Fibroblast of pulmonary artery (primary cell): ENCODE measurements at regions not wholly inside any gene's neighbourhood (a gene's known extent, or its start where the extent isn't known, plus 50 kb on each side); places are given as distances from the start of the nearest gene placed in this dataset.

ENCODE experiments used
- DNase-seq: peaks from one replicate; pipeline ENCODE4 v3.0.0-alpha.2; 2010; ENCODE audit warnings: low read depth
- H3K4me3 ChIP-seq: replicated peaks from 2 replicates; pipeline ENCODE4 v1.5.1; 2011; ENCODE audit warnings: low read depth, mild to moderate bottlenecking, control low read depth, low read length, moderate library complexity
- TF ChIP-seq, protein P1 (sequence below): IDR thresholded peaks from 2 replicates; pipeline ENCODE4 v1.5.1; 2011; ENCODE audit warnings: mild to moderate bottlenecking, control low read depth, low read length, inconsistent platforms; ENCODE audit errors: missing control alignments

DNA sequence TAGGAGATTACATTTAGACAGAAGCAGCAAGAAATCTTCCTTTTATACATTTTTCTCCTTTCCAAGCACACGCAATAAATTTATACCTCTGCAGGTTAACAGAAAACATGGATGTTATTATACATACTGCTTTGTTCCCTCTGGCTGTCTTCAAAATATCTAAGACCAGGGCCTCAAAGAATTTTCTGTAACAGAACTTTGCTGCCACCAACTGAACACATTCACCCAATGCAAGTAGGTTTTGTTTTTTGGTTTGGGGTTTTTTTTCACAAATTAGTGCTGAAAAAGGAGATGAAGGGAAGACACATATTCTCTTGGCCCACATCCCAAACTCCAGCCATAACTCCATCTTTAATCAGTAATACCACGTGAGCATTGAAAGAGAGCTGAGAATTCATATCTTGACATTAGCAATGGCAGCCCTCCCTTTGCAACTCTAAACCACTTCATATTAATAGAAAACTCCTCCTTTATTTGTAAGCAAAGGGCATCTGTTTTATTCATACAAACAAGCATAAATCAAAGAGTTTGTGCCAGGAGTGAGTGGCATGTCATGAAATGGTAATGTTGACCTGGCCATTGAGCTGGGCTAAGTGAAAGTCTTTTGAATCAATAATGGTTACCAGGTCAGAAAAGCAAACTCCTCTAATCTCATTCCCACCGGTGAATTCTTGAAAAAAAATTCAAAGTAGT lies 150.8 kb upstream of the FSCB start:
- no peak overlapping the region for H3K4me3 ChIP-seq
- TF ChIP-seq, protein P1, sequence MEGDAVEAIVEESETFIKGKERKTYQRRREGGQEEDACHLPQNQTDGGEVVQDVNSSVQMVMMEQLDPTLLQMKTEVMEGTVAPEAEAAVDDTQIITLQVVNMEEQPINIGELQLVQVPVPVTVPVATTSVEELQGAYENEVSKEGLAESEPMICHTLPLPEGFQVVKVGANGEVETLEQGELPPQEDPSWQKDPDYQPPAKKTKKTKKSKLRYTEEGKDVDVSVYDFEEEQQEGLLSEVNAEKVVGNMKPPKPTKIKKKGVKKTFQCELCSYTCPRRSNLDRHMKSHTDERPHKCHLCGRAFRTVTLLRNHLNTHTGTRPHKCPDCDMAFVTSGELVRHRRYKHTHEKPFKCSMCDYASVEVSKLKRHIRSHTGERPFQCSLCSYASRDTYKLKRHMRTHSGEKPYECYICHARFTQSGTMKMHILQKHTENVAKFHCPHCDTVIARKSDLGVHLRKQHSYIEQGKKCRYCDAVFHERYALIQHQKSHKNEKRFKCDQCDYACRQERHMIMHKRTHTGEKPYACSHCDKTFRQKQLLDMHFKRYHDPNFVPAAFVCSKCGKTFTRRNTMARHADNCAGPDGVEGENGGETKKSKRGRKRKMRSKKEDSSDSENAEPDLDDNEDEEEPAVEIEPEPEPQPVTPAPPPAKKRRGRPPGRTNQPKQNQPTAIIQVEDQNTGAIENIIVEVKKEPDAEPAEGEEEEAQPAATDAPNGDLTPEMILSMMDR = peak; percentile 65
- DNase-seq = peak; percentile 74

- TF ChIP-seq, protein P1 = no peak
- no peak overlapping the region for H3K4me3 ChIP-seq
- DNase-seq = no peak
Measured at GRCh38 chr14:44657203-44657602, 150.1 kb upstream of the FSCB start.

- TF ChIP-seq, protein P1 = no peak
- DNase-seq = no peak
- no peak overlapping the region for H3K4me3 ChIP-seq
Measured at GRCh38 chr14:44654591-44654990, 147.5 kb upstream of the FSCB start.

DNA sequence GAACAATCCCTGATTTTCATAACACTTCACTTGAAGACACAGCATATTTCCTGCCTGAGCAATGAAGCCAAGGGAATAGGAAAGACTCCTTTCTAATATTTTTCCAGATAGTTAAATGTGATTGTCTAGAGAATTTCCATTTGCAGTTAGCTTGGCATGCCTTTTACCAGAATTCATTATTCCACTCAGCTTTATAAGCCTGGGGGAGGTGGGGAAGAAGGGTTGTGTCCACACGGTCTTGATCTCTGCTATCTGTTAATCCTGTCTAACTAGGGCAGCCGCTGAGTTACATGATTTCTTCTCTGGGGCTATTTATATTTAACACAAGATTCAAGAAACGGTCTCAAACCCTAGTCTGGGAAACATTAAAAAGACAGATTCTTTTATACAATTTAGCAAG lies 146.6 kb upstream of the FSCB start:
- TF ChIP-seq, protein P1 = no peak
- no peak overlapping the region for H3K4me3 ChIP-seq
- no peak for DNase-seq

DNA sequence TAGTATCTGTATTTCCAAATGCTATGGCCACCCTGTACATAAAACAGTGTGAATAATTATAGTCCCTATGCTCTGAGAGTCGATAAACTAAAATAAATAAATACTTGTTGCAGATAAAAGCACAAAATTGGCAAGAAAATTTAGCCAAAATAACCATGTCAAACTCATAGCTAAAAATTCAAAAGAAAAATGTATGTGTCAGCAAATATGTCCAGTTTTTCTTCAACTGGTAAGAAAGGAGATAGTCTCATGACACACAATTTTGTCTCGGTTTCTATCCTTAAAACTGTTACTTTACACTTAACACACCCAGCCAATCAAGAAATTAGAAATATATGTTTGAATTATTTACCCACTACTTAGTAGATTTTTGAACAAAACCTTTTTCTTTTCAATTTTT lies 145.6 kb upstream of the FSCB start:
- no peak for DNase-seq
- no peak overlapping the region for H3K4me3 ChIP-seq
- TF ChIP-seq, protein P1 = no peak

DNA sequence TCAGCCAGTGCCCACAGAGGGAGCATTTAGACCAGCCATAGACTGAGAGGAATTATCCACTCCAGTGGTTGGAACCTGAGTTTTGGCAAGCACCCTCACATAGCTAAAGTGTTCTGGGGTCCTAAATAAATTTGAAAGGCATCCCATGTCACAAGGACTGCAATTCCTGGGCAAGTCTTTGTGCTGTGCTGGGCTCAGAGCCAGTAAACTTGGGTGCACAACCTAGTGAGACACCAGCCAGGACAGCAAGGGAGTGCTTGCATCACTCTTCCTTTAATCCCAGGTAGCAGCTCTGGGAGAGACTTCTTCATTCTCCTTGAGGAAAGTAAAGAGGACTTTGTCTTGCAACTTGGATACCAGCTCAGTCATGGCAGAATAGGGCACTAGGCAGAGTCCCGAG lies 142.0 kb upstream of the FSCB start:
- H3K4me3 ChIP-seq = no peak overlapping the region
- DNase-seq = no peak
- TF ChIP-seq, protein P1 = no peak

DNA sequence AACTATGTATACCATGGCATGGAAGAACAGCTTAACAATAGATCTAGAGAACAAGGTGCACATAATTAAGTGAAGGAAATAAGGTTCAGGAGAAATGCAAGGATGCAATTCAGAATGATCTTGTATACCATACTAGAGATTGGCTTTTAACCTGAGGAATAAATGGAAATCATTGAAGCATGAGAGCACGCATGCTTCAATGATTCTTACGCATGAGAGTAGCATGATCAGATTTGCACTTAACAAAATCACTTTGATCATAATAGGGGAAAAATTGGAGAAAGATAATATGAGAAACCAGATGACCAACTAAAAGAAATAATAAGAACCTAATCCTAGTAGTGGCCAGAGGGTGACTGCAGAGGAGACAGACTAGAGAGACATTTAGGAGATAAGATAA lies 133.3 kb upstream of the FSCB start:
- H3K4me3 ChIP-seq = peak overlapping the region; percentile 22
- TF ChIP-seq, protein P1 = no peak
- no peak for DNase-seq
